GM23338 (cell line): ENCODE measurements at regions not wholly inside any gene's neighbourhood (a gene's known extent, or its start where the extent isn't known, plus 50 kb on each side); places are given as distances from the start of the nearest gene placed in this dataset.

Experiments
- ATAC-seq: fragments of 200-7000 bp; cut with Tn5 transposase; 3 replicates; pipeline ENCODE4 v1.9.1; 2020
- DNase-seq: peaks from one replicate; pipeline ENCODE4 v3.0.0-alpha.2; 2015; ENCODE audit warnings: low spot score
- H2AFZ ChIP-seq: fragments of 200-600 bp; sonication (generic); 2 replicates; pipeline ENCODE4 v1.8.0; 2016; ENCODE audit warnings: antibody characterized with exemption, mild to moderate bottlenecking, moderate library complexity
- H3F3A ChIP-seq: fragments of 200-600 bp; sonication (generic); replicated peaks from 2 replicates; pipeline ENCODE4 v1.8.0; 2017; ENCODE audit warnings: antibody characterized with exemption, mixed run types, low read depth
- H3K27ac ChIP-seq: fragments of 200-600 bp; sonication (generic); 2 replicates; pipeline ENCODE4 v1.6.1; 2016; ENCODE audit warnings: low read depth
- H3K27me3 ChIP-seq: fragments of 200-600 bp; sonication (generic); 2 replicates; pipeline ENCODE4 v1.8.0; 2016; ENCODE audit warnings: mild to moderate bottlenecking, mixed run types, moderate library complexity; ENCODE audit not compliant: insufficient read depth
- H3K36me3 ChIP-seq: fragments of 200-600 bp; sonication (generic); 2 replicates; pipeline ENCODE4 v1.8.0; 2016; ENCODE audit warnings: mild to moderate bottlenecking; ENCODE audit not compliant: insufficient read depth
- H3K4me1 ChIP-seq: fragments of 200-600 bp; sonication (generic); 2 replicates; pipeline ENCODE4 v1.8.0; 2016; ENCODE audit warnings: mild to moderate bottlenecking, moderate library complexity; ENCODE audit not compliant: insufficient read depth
- H3K4me2 ChIP-seq: fragments of 200-600 bp; sonication (generic); 2 replicates; pipeline ENCODE4 v1.7.1; 2017; ENCODE audit warnings: mixed run types
- H3K4me3 ChIP-seq: fragments of 200-600 bp; sonication (generic); 2 replicates; pipeline ENCODE4 v1.6.1; 2016; ENCODE audit warnings: mixed run types
- H3K79me2 ChIP-seq: fragments of 200-600 bp; sonication (generic); replicated peaks from 2 replicates; pipeline ENCODE4 v1.8.0; 2017; ENCODE audit warnings: mild to moderate bottlenecking; ENCODE audit not compliant: insufficient read depth
- H3K9me2 ChIP-seq: fragments of 200-600 bp; sonication (generic); 2 replicates; pipeline ENCODE4 v1.8.0; 2017; ENCODE audit not compliant: insufficient read depth
- H4K20me1 ChIP-seq: fragments of 200-600 bp; sonication (generic); replicated peaks from 2 replicates; pipeline ENCODE4 v1.8.0; 2017; ENCODE audit warnings: mild to moderate bottlenecking; ENCODE audit not compliant: insufficient read depth
- H3K27ac Mint-ChIP-seq: 2 replicates; pipeline ENCODE4 v1.8.0; 2020; ENCODE audit warnings: inconsistent platforms, mild to moderate bottlenecking, moderate library complexity, mixed read lengths
- H3K27me3 Mint-ChIP-seq: 3 replicates; pipeline ENCODE4 v1.8.0; 2022; ENCODE audit warnings: low read depth, mild to moderate bottlenecking, moderate library complexity, mixed read lengths, inconsistent platforms; ENCODE audit not compliant: insufficient read depth, poor library complexity
- H3K36me3 Mint-ChIP-seq: 3 replicates; pipeline ENCODE4 v1.8.0; 2021; ENCODE audit warnings: low read depth, mild to moderate bottlenecking, inconsistent platforms, moderate library complexity, mixed read lengths
- H3K4me1 Mint-ChIP-seq: 3 replicates; pipeline ENCODE4 v1.8.0; 2020; ENCODE audit warnings: mild to moderate bottlenecking, inconsistent platforms, mixed read lengths
- H3K4me3 Mint-ChIP-seq: 3 replicates; pipeline ENCODE4 v1.8.0; 2021; ENCODE audit warnings: moderate library complexity, mild to moderate bottlenecking, inconsistent platforms, mixed read lengths
- H3K9me3 Mint-ChIP-seq: 3 replicates; pipeline ENCODE4 v1.8.0; 2020; ENCODE audit warnings: moderate library complexity, mild to moderate bottlenecking, inconsistent platforms, mixed read lengths
- CTCF ChIP-seq, 2 experiments: fragments of 200-600 bp in 1 of 2; sonication (generic) in 1 of 2; conservative IDR thresholded peaks; 2 replicates each; pipeline versions ENCODE4 v1.5.1 to v1.6.1; 2016 to 2017; ENCODE audit warnings: antibody characterized with exemption in 2 of 2, low read depth in 2 of 2, mild to moderate bottlenecking in 2 of 2, moderate library complexity in 1 of 2
- ETS1 ChIP-seq: IDR thresholded peaks from 2 replicates; pipeline ENCODE4 v1.6.1; 2016; ENCODE audit warnings: antibody characterized with exemption
- JUNB ChIP-seq: IDR thresholded peaks from one replicate; pipeline ENCODE4 v1.6.1; 2016; ENCODE audit warnings: antibody characterized with exemption; ENCODE audit not compliant: unreplicated experiment
- REST ChIP-seq: IDR thresholded peaks from one replicate; pipeline ENCODE4 v1.6.1; 2018; ENCODE audit warnings: antibody characterized with exemption; ENCODE audit not compliant: unreplicated experiment
- ZNF331 ChIP-seq: fragments of 250-450 bp; sonication (Bioruptor Pico); IDR thresholded peaks from 2 replicates; pipeline ENCODE4 v1.5.0; 2020; ENCODE audit warnings: low read depth, mild to moderate bottlenecking, moderate library complexity

- H3F3A ChIP-seq: no peaks in the 10 kb centered on the region
- no peak overlapping the region; the same call in none of the 2 replicates for H3K27ac Mint-ChIP-seq
- no peaks in the 10 kb centered on the region for H3K79me2 ChIP-seq
- H4K20me1 ChIP-seq: no peaks in the 10 kb centered on the region
- H3K4me2 ChIP-seq: no peak overlapping the region
- DNase-seq (no peak), ATAC-seq (no peak)
- H3K36me3 Mint-ChIP-seq: no peaks in the 10 kb centered on the region
- no peaks in the 10 kb centered on the region for H3K27me3 ChIP-seq
- H3K4me1 Mint-ChIP-seq: peaks cover 10% of the 10 kb centered on the region; the same call in 2 of the 3 replicates
- H3K4me1 ChIP-seq: 0 out of 2 replicates have a peak, but pooled peaks cover under 1% of the 10 kb centered on the region
- no peak overlapping the region for H3K27ac ChIP-seq
- no peak overlapping the region for H3K4me3 Mint-ChIP-seq
- H3K36me3 ChIP-seq: no peaks in the 10 kb centered on the region
- no peaks in the 10 kb centered on the region for H3K27me3 Mint-ChIP-seq
- H3K9me2 ChIP-seq: no peaks in the 10 kb centered on the region
- no peaks in the 10 kb centered on the region for H3K9me3 Mint-ChIP-seq
- no peak for TF ChIP-seq ETS1
- no peak for TF ChIP-seq JUNB
- TF ChIP-seq REST: no peak
- TF ChIP-seq ZNF331 (CRISPR knock-in tag): no peak
- no peak for TF ChIP-seq CTCF (conservative IDR thresholded peaks at IDR 0.05; ENCODE audit: low read depth in 2 of 2)
- no peak overlapping the region for H3K4me3 ChIP-seq
- H2AFZ ChIP-seq: 0 out of 2 replicates have a peak overlapping the region, but pooled peaks have one; percentile 8
Observed at GRCh38 chr3:167876620-167877281, 141.2 kb downstream of the SERPINI1 start.
